ENCODE measurements at regions not wholly inside any gene's neighbourhood (a gene's known extent, or its start where the extent isn't known, plus 50 kb on each side); places are given as distances from the start of the nearest gene placed in this dataset.

DNA sequence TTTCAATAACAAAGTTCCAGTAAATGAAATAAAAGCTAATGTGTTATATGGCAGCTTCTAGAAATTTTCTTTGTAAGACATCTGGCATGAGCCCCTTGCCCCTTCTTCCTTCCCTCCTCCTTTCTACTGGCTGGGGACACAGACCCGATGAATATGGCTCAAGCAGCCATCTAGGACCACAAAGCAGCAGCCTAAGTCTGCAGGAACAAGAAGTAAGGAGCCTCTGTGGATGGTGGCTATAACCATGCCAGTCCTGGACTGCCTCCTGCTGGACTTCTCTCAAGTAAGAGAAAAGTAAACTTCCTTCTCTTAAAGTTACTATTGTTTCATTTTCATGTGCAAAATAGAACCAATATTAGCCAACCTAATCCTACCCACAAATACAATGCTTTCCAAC is 114.9 kb upstream of the DST start:
- TF ChIP-seq POLR2AphosphoS5 (IDR thresholded peaks at IDR 0.05; ENCODE audit: low read depth), result no peak
- peak; percentile 59 to 70 for TF ChIP-seq CTCF (conservative IDR thresholded peaks at IDR 0.05; ENCODE audit: low read depth in 2 of 2)
- no peak for TF ChIP-seq EZH2 (IDR thresholded peaks at IDR 0.05; ENCODE audit: low read depth, unreplicated experiment)
- no peak for TF ChIP-seq ETS1 (IDR thresholded peaks at IDR 0.05)
- TF ChIP-seq, protein P1, sequence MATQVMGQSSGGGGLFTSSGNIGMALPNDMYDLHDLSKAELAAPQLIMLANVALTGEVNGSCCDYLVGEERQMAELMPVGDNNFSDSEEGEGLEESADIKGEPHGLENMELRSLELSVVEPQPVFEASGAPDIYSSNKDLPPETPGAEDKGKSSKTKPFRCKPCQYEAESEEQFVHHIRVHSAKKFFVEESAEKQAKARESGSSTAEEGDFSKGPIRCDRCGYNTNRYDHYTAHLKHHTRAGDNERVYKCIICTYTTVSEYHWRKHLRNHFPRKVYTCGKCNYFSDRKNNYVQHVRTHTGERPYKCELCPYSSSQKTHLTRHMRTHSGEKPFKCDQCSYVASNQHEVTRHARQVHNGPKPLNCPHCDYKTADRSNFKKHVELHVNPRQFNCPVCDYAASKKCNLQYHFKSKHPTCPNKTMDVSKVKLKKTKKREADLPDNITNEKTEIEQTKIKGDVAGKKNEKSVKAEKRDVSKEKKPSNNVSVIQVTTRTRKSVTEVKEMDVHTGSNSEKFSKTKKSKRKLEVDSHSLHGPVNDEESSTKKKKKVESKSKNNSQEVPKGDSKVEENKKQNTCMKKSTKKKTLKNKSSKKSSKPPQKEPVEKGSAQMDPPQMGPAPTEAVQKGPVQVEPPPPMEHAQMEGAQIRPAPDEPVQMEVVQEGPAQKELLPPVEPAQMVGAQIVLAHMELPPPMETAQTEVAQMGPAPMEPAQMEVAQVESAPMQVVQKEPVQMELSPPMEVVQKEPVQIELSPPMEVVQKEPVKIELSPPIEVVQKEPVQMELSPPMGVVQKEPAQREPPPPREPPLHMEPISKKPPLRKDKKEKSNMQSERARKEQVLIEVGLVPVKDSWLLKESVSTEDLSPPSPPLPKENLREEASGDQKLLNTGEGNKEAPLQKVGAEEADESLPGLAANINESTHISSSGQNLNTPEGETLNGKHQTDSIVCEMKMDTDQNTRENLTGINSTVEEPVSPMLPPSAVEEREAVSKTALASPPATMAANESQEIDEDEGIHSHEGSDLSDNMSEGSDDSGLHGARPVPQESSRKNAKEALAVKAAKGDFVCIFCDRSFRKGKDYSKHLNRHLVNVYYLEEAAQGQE (IDR thresholded peaks at IDR 0.05; ENCODE audit: unreplicated experiment), result no peak
- no peak for TF ChIP-seq JUNB (IDR thresholded peaks at IDR 0.05; ENCODE audit: unreplicated experiment)

All from GM23338 (cell line).